GM13977 (cell line): ENCODE measurements at regions not wholly inside any gene's neighbourhood (a gene's known extent, or its start where the extent isn't known, plus 50 kb on each side); places are given as distances from the start of the nearest gene placed in this dataset.

Experiments
- DNase-seq: peaks from one replicate; pipeline ENCODE4 v3.0.0; 2012; ENCODE audit warnings: low spot score
- CTCF ChIP-seq: IDR thresholded peaks from 2 replicates; pipeline ENCODE4 v1.5.1; 2012; ENCODE audit warnings: mild to moderate bottlenecking, control low read depth; ENCODE audit not compliant: insufficient read depth; ENCODE audit errors: extremely low read depth, missing control alignments
- in situ Hi-C: fragments of 300-500 bp; cut with MboI; formaldehyde crosslinking; loops from one replicate; pipeline ENCODE4 v1.12.0; 2022; ENCODE audit warnings: low sequenced_read_pairs, low pct_unique_long_range_greater_than_20kb, mixed read lengths, inconsistent platforms; ENCODE audit not compliant: unreplicated experiment

- in situ Hi-C loops = no loop called here
- DNase-seq = no peak
- no peak for TF ChIP-seq CTCF
These were observed 150.4 kb upstream of the RNF32 start for GRCh38 chr7:156490021-156490800.

GRCh38 chr7:156487811-156488533 is 152.6 kb upstream of the RNF32 start:
- in situ Hi-C loops = no loop called here
- no peak for DNase-seq
- TF ChIP-seq CTCF = no peak

- in situ Hi-C loops = no loop called here
- no peak for TF ChIP-seq CTCF
- no peak for DNase-seq
These were observed 159.9 kb upstream of the RNF32 start for GRCh38 chr7:156480671-156481070.

- TF ChIP-seq CTCF = no peak
- in situ Hi-C loops = no loop called here
- DNase-seq = no peak
These were observed 161.0 kb upstream of the RNF32 start for GRCh38 chr7:156479596-156479995.

- in situ Hi-C loops = no loop called here
- no peak for TF ChIP-seq CTCF
These were observed 162.1 kb upstream of the RNF32 start for GRCh38 chr7:156478486-156478885.

GRCh38 chr7:156475666-156476065 is 164.9 kb upstream of the RNF32 start:
- no peak for TF ChIP-seq CTCF
- in situ Hi-C loops = no loop called here
- no peak for DNase-seq

More at GRCh38 chr7:156478486-156478885, 162.1 kb upstream of the RNF32 start:
- no peak for DNase-seq
